Ovary (tissue), 3 donors: ENCODE measurements at regions not wholly inside any gene's neighbourhood (a gene's known extent, or its start where the extent isn't known, plus 50 kb on each side); places are given as distances from the start of the nearest gene placed in this dataset.

ENCODE experiments used
- EP300 ChIP-seq: sonication (generic); formaldehyde crosslinking; IDR thresholded peaks from one replicate; pipeline ENCODE4 v1.6.1; 2017; ENCODE audit warnings: antibody characterized with exemption
- POLR2A ChIP-seq: fragments of 450-650 bp; IDR thresholded peaks from one replicate; pipeline ENCODE4 v1.6.1; 2017; ENCODE audit warnings: antibody characterized with exemption, mild to moderate bottlenecking, moderate library complexity
- TF ChIP-seq, protein P1 (sequence below), 3 donors: fragments of 450-650 bp in 2 of 3; fragments of 200-600 bp in 1 of 3; IDR thresholded peaks; one replicate each; pipeline versions ENCODE4 v1.5.1 to v1.8.0; 2016 to 2022; ENCODE audit warnings: antibody characterized with exemption in 3 of 3, mild to moderate bottlenecking in 1 of 3
- donor health status: DM: no; HTN: no; CAD: no.

DNA sequence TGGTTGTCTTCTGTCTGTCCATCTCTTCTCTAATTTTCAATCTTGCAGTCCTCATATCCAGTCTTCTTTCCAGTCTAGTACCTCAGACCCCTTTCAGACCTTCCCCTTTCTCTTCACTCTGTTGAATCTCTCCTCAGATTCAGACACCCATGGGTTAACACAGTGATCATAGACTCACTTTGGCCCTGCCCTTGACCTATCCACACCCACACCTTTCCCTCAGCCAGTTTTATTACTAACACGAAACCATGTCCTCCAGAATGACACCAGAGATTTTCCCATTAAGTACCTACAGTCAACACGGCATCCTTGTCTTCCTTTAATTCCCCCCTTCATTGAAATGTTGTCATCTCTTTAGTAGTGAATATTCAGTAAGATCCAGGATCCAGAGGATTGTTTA, 74.5 kb upstream of the UBE2E2 start:
- TF ChIP-seq, protein P1, sequence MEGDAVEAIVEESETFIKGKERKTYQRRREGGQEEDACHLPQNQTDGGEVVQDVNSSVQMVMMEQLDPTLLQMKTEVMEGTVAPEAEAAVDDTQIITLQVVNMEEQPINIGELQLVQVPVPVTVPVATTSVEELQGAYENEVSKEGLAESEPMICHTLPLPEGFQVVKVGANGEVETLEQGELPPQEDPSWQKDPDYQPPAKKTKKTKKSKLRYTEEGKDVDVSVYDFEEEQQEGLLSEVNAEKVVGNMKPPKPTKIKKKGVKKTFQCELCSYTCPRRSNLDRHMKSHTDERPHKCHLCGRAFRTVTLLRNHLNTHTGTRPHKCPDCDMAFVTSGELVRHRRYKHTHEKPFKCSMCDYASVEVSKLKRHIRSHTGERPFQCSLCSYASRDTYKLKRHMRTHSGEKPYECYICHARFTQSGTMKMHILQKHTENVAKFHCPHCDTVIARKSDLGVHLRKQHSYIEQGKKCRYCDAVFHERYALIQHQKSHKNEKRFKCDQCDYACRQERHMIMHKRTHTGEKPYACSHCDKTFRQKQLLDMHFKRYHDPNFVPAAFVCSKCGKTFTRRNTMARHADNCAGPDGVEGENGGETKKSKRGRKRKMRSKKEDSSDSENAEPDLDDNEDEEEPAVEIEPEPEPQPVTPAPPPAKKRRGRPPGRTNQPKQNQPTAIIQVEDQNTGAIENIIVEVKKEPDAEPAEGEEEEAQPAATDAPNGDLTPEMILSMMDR (IDR thresholded peaks at IDR 0.05): no peak
- no peak for TF ChIP-seq POLR2A
- TF ChIP-seq EP300: no peak
